GM18498 (cell line): ENCODE measurements at regions not wholly inside any gene's neighbourhood (a gene's known extent, or its start where the extent isn't known, plus 50 kb on each side); places are given as distances from the start of the nearest gene placed in this dataset.
"Not testable (repeated sequence)": the region's sequence is repeated elsewhere in the genome, so short reads cannot be mapped to it uniquely, and the experiment has no call there.

Experiments used
- ATAC-seq: cut with Tn5 transposase; IDR thresholded peaks from one replicate; pipeline ENCODE4 v1.9.1; 2021; ENCODE audit warnings: mild to moderate bottlenecking, moderate library complexity; ENCODE audit not compliant: unreplicated experiment

GRCh38 chr9:86507212-86507630 is 153.0 kb upstream of the TUT7 start:
- no peak for ATAC-seq

GRCh38 chr9:86503942-86504341 is 149.7 kb upstream of the TUT7 start:
- ATAC-seq, result no peak

GRCh38 chr9:86503314-86503713 is 149.1 kb upstream of the TUT7 start:
- ATAC-seq, result no peak

GRCh38 chr9:86500667-86501435 is 146.6 kb upstream of the TUT7 start:
- ATAC-seq, result no peak

GRCh38 chr9:86500031-86500430 is 145.8 kb upstream of the TUT7 start:
- no peak for ATAC-seq

- ATAC-seq, result no peak
These were observed 140.5 kb upstream of the TUT7 start for GRCh38 chr9:86494644-86495111.

- no peak for ATAC-seq
These were observed 137.5 kb upstream of the TUT7 start for GRCh38 chr9:86491468-86492266.

GRCh38 chr9:86488794-86489193 is 134.6 kb upstream of the TUT7 start:
- no peak for ATAC-seq

- no peak for ATAC-seq
These were observed 134.1 kb upstream of the TUT7 start for GRCh38 chr9:86488345-86488744.

- ATAC-seq, result no peak
These were observed 133.6 kb upstream of the TUT7 start for GRCh38 chr9:86487838-86488233.

GRCh38 chr9:86486891-86487837 is 133.0 kb upstream of the TUT7 start:
- ATAC-seq, result no peak

GRCh38 chr9:86485359-86485758 is 131.1 kb upstream of the TUT7 start:
- peak; percentile 70 for ATAC-seq

GRCh38 chr9:86483496-86483895 is 129.3 kb upstream of the TUT7 start:
- ATAC-seq, result no peak

GRCh38 chr9:86481466-86481865 is 127.3 kb upstream of the TUT7 start:
- no peak for ATAC-seq

- not testable (repeated sequence) for ATAC-seq
These were observed 121.0 kb upstream of the TUT7 start for GRCh38 chr9:86475255-86475654.

GRCh38 chr9:86471171-86471815 is 117.1 kb upstream of the TUT7 start:
- no peak for ATAC-seq

- ATAC-seq, result no peak
These were observed 116.1 kb upstream of the TUT7 start for GRCh38 chr9:86470326-86470725.

- no peak for ATAC-seq
These were observed 115.5 kb upstream of the TUT7 start for GRCh38 chr9:86469476-86470250.

- no peak for ATAC-seq
These were observed 110.0 kb upstream of the TUT7 start for GRCh38 chr9:86464242-86464641.
